K562 (cell line): ENCODE measurements at regions not wholly inside any gene's neighbourhood (a gene's known extent, or its start where the extent isn't known, plus 50 kb on each side); places are given as distances from the start of the nearest gene placed in this dataset.

ENCODE experiments used
- ATAC-seq: fragments of 200-7000 bp; cut with Tn5 transposase; 3 replicates; pipeline ENCODE4 v1.9.1; 2020; ENCODE audit warnings: moderate library complexity
- BruUV-seq: library from RNA; stranded (reverse); fragments of 400-500 nt; replicated peaks from 2 replicates; lab custom pipeline; 2021; lab: Mats Ljungman, UMichigan
- CTCF ChIA-PET: fragments of 300-600 bp; formaldehyde crosslinking; extraction: SDS; loops from one replicate; lab custom pipeline; 2021; ENCODE audit warnings: low intra/inter-chr PET ratio; lab: Yijun Ruan, JAX
- POLR2A ChIA-PET: fragments of 300-600, 350-650 bp; sonication (Branson Sonifier 250); formaldehyde crosslinking; extraction: SDS; loops from one replicate; lab custom pipeline; 2021; ENCODE audit warnings: antibody characterized with exemption, inconsistent platforms; lab: Yijun Ruan, JAX
- DNase-seq, 4 experiments: peaks; one replicate each; pipeline versions ENCODE4 v3.0.0 to v3.0.0-alpha.2; 2011 to 2018; ENCODE audit warnings: low spot score in 3 of 4, mixed read lengths in 3 of 4; ENCODE audit errors: extremely low read depth in 1 of 4
- FAIRE-seq: peaks from 2 replicates; lab custom pipeline; 2011; peaks lifted over from hg19 to GRCh38; lab: Jason Lieb, UNC
- H2AFZ ChIP-seq: 2 replicates; pipeline ENCODE4 v1.6.0; 2011; ENCODE audit warnings: low read depth, low read length, control low read depth, inconsistent platforms
- H3K27ac ChIP-seq: fragments of 200-600 bp; 3 replicates; pipeline ENCODE4 v1.8.0; 2011; ENCODE audit warnings: low read depth, mild to moderate bottlenecking, control low read depth, inconsistent platforms, low read length, moderate library complexity, mixed read lengths; ENCODE audit errors: extremely low read depth
- H3K27me3 ChIP-seq, 2 experiments: fragments of 300-600 bp in 1 of 2; 2 replicates in 1 of 2; 3 replicates in 1 of 2; pipeline versions ENCODE4 v1.6.0 to v1.8.0; 2011; ENCODE audit warnings: inconsistent platforms in 2 of 2, low read length in 2 of 2, mild to moderate bottlenecking in 1 of 2, mixed read lengths in 1 of 2, moderate library complexity in 1 of 2; ENCODE audit not compliant: control insufficient read depth in 2 of 2, insufficient read depth in 2 of 2
- H3K36me3 ChIP-seq: fragments of 300-600 bp; 3 replicates; pipeline ENCODE4 v1.8.0; 2011; ENCODE audit warnings: mild to moderate bottlenecking, low read length, inconsistent platforms; ENCODE audit not compliant: control insufficient read depth, insufficient read depth
- H3K4me1 ChIP-seq, 2 experiments: fragments of 200-600 bp in 1 of 2; replicated peaks in 1 of 2; 2 replicates in 1 of 2; 3 replicates in 1 of 2; pipeline versions ENCODE4 v1.5.1 to v1.8.0; 2011; ENCODE audit warnings: inconsistent platforms in 2 of 2, low read length in 2 of 2, mild to moderate bottlenecking in 1 of 2, mixed read lengths in 1 of 2, moderate library complexity in 1 of 2; ENCODE audit not compliant: control insufficient read depth in 2 of 2, insufficient read depth in 2 of 2
- H3K4me2 ChIP-seq: 2 replicates; pipeline ENCODE4 v1.6.1; 2011; ENCODE audit warnings: low read length, control low read depth, inconsistent platforms, mixed read lengths; ENCODE audit not compliant: insufficient read depth
- H3K4me3 ChIP-seq: fragments of 200-600 bp; sonication (generic), shearing (Covaris generic); 2 replicates; pipeline ENCODE4 v1.5.1; 2016; ENCODE audit warnings: control low read depth, inconsistent platforms
- H3K79me2 ChIP-seq: fragments of 200-600 bp; 3 replicates; pipeline ENCODE4 v1.8.0; 2011; ENCODE audit warnings: low read length, inconsistent platforms; ENCODE audit not compliant: control insufficient read depth, insufficient read depth
- H3K9ac ChIP-seq, 2 experiments: 2 replicates each; pipeline versions ENCODE4 v1.6.0 to v1.6.1; 2011; ENCODE audit warnings: low read depth in 2 of 2, low read length in 2 of 2, control low read depth in 1 of 2, inconsistent platforms in 1 of 2, mild to moderate bottlenecking in 1 of 2, mixed read lengths in 1 of 2; ENCODE audit not compliant: insufficient read depth in 1 of 2
- H3K9me1 ChIP-seq: one replicate; pipeline ENCODE4 v1.6.0; 2011; ENCODE audit warnings: inconsistent platforms, mild to moderate bottlenecking, low read length, moderate library complexity; ENCODE audit not compliant: control insufficient read depth, insufficient read depth
- H3K9me3 ChIP-seq: replicated peaks from 2 replicates; pipeline ENCODE4 v1.5.1; 2011; ENCODE audit warnings: low read depth, low read length, inconsistent platforms; ENCODE audit not compliant: control insufficient read depth, insufficient read depth
- H4K20me1 ChIP-seq: replicated peaks from 2 replicates; pipeline ENCODE4 v1.6.1; 2011; ENCODE audit warnings: low read length, inconsistent platforms, mixed read lengths; ENCODE audit not compliant: control insufficient read depth, insufficient read depth
- BMI1 ChIP-seq: fragments of 150-350 bp; IDR thresholded peaks from 2 replicates; pipeline ENCODE4 v1.6.1; 2014; ENCODE audit warnings: low read length
- CHCHD3 ChIP-seq: fragments of 250-450 bp; sonication (Bioruptor Pico); IDR thresholded peaks from 2 replicates; pipeline ENCODE4 v2.1.2; 2022; ENCODE audit warnings: mild to moderate bottlenecking
- EHMT2 ChIP-seq: fragments of 450-650 bp; IDR thresholded peaks from 2 replicates; pipeline ENCODE4 v1.6.1; 2018; ENCODE audit warnings: antibody characterized with exemption
- GATAD2A ChIP-seq: fragments of 450-650 bp; IDR thresholded peaks from 2 replicates; pipeline ENCODE4 v1.6.1; 2017
- PML ChIP-seq: IDR thresholded peaks from 2 replicates; pipeline ENCODE4 v1.6.1; 2012; ENCODE audit warnings: low read length, inconsistent platforms
- POLR2AphosphoS2 ChIP-seq: IDR thresholded peaks from 2 replicates; pipeline ENCODE4 v1.6.1; 2012; ENCODE audit warnings: low read length, improper control_type of control experiment
- PREB ChIP-seq: sonication (generic); formaldehyde crosslinking; IDR thresholded peaks from 2 replicates; pipeline ENCODE4 v1.8.1; 2023; ENCODE audit warnings: mild to moderate bottlenecking, missing genetic modification reagents
- RBM15 ChIP-seq: fragments of 200-400 bp; formaldehyde crosslinking; IDR thresholded peaks from 2 replicates; pipeline ENCODE4 v1.6.1; 2018; ENCODE audit warnings: mild to moderate bottlenecking, low read length, moderate library complexity; ENCODE audit not compliant: insufficient read depth
- RBM22 ChIP-seq: fragments of 200-400 bp; formaldehyde crosslinking; IDR thresholded peaks from 2 replicates; pipeline ENCODE4 v1.6.1; 2018; ENCODE audit warnings: low read length, low read depth; ENCODE audit not compliant: poor library complexity, severe bottlenecking
- SMAD4 ChIP-seq: fragments of 250-450 bp; sonication (Bioruptor Pico); conservative IDR thresholded peaks from 2 replicates; pipeline ENCODE4 v1.8.0; 2021; ENCODE audit warnings: inconsistent platforms, mild to moderate bottlenecking, moderate library complexity
- SNRNP70 ChIP-seq: fragments of 200-400 bp; formaldehyde crosslinking; optimal IDR thresholded peaks from 2 replicates; pipeline ENCODE3; 2017; ENCODE audit warnings: low read depth, low read length
- STAG1 ChIP-seq: sonication (generic); formaldehyde crosslinking; IDR thresholded peaks from 2 replicates; pipeline ENCODE4 v1.5.0; 2020; ENCODE audit warnings: missing genetic modification reagents, borderline replicate concordance
- XRCC5 ChIP-seq: fragments of 200-400 bp; formaldehyde crosslinking; IDR thresholded peaks from 2 replicates; pipeline ENCODE4 v1.6.1; 2017; ENCODE audit warnings: low read depth, mild to moderate bottlenecking, low read length
- ZBTB34 ChIP-seq: fragments of 250-450 bp; sonication (Bioruptor Pico); IDR thresholded peaks from 2 replicates; pipeline ENCODE4 v1.8.0; 2021; ENCODE audit warnings: mild to moderate bottlenecking, moderate library complexity
- ZNF146 ChIP-seq: IDR thresholded peaks from one replicate; pipeline ENCODE4 v1.6.1; 2018; ENCODE audit warnings: missing compliant biosample characterization; ENCODE audit not compliant: unreplicated experiment
- ZNF197 ChIP-seq: fragments of 200-800 bp; sonication (Bioruptor generic); IDR thresholded peaks from 2 replicates; pipeline ENCODE4 v1.6.1; 2016; ENCODE audit warnings: low read depth, missing genetic modification characterization, missing compliant biosample characterization
- ZNF347 ChIP-seq: fragments of 450-650 bp; formaldehyde crosslinking; IDR thresholded peaks from 2 replicates; pipeline ENCODE4 v1.4.0; 2020; ENCODE audit warnings: low read depth, mild to moderate bottlenecking, moderate library complexity
- ZNF589 ChIP-seq: fragments of 200-800 bp; sonication (Bioruptor generic); IDR thresholded peaks from 2 replicates; pipeline ENCODE4 v1.6.1; 2016; ENCODE audit warnings: low read depth, missing genetic modification characterization, missing compliant biosample characterization
- WGBS: fragments of 100-300 bp; shearing (Covaris generic); methylation state at CpG from one replicate; pipeline ENCODE4 v1.1.6; 2016; ENCODE audit warnings: low coverage, mixed read lengths; ENCODE audit not compliant: insufficient coverage; ENCODE audit errors: missing lambda C conversion rate; 5-methylcytosine and 5-hydroxymethylcytosine counted together
- in situ Hi-C: fragments of 300-500 bp; cut with MboI; formaldehyde crosslinking; loops from 4 replicates; pipeline ENCODE4 v1.15.0; 2018; ENCODE audit warnings: inconsistent platforms, mixed read lengths
- intact Hi-C: fragments of 100-400 bp; cut with micrococcal nuclease; formaldehyde crosslinking; loops from 2 replicates; pipeline ENCODE4 v1.14.2; 2022

DNA sequence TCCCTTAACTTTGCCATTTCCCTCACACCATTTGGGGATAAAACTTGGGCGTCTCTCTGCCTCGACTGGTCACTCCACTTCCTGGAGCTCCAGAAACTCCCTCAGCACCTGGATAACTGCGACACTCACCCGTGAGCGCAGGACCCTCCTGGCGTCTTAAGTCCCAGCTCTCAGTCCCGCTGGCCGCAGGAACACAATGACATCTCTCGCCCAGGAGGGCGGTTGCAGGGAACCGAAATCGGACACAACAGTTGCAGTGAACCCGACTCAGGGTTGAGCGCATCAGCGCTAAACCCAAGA, 370.9 kb upstream of the SMIM31 start:
- no peaks in the 10 kb centered on the region for H3K79me2 ChIP-seq
- no peak for ATAC-seq
- in situ Hi-C loops, result no loop called here
- intact Hi-C loops, result no loop called here
- no peak for TF ChIP-seq RBM15
- no peak for TF ChIP-seq POLR2AphosphoS2
- TF ChIP-seq ZNF197 (CRISPR knock-in tag), result no peak
- TF ChIP-seq SNRNP70, result no peak
- no peak for TF ChIP-seq CHCHD3 (CRISPR knock-in tag)
- TF ChIP-seq ZNF347 (CRISPR knock-in tag), result no peak
- no peak for TF ChIP-seq EHMT2
- no peak for TF ChIP-seq GATAD2A
- TF ChIP-seq ZBTB34, result no peak
- TF ChIP-seq ZNF146 (CRISPR knock-in tag), result no peak
- TF ChIP-seq PML, result no peak
- no peak for TF ChIP-seq BMI1
- no peak for TF ChIP-seq SMAD4 (CRISPR knock-in tag)
- TF ChIP-seq XRCC5, result no peak
- TF ChIP-seq STAG1 (CRISPR knock-in tag), result no peak
- TF ChIP-seq PREB, result no peak
- TF ChIP-seq ZNF589 (CRISPR knock-in tag), result no peak
- TF ChIP-seq RBM22, result no peak
- no peak for FAIRE-seq
- H3K9me1 ChIP-seq, result no peaks in the 10 kb centered on the region
- no peak overlapping the region for H3K9ac ChIP-seq
- WGBS, result 12% methylated on average over 13 of the region's 15 CpGs
- no peak overlapping the region for H3K27ac ChIP-seq
- H3K4me1 ChIP-seq, result no peaks in the 10 kb centered on the region
- H2AFZ ChIP-seq, result no peak overlapping the region
- no peaks in the 10 kb centered on the region for H4K20me1 ChIP-seq
- no peaks in the 10 kb centered on the region for H3K27me3 ChIP-seq
- H3K9me3 ChIP-seq, result no peaks in the 10 kb centered on the region
- CTCF ChIA-PET, result no interaction called here
- H3K4me3 ChIP-seq, result no peak overlapping the region
- POLR2A ChIA-PET, result no interaction called here
- H3K36me3 ChIP-seq, result no peaks in the 10 kb centered on the region
- no TSS peak for BruUV-seq
- no peak for DNase-seq
- H3K4me2 ChIP-seq, result no peak overlapping the region
